Stimulated activated effector memory CD8-positive, alpha-beta T cell treated with anti-CD3 and anti-CD28 coated beads, Interleukin-12 subunit alpha, Interleukin-12 subunit beta, amount 100 ng/mL, for 72 hours (primary cell): ENCODE measurements at regions not wholly inside any gene's neighbourhood (a gene's known extent, or its start where the extent isn't known, plus 50 kb on each side); places are given as distances from the start of the nearest gene placed in this dataset.

Source experiments
- ATAC-seq: fragments of 150-1000 bp; cut with Tn5 transposase; 2 replicates; pipeline ENCODE4 v1.10.0; 2021
- DNase-seq, 2 donors: peaks; one replicate each; pipeline ENCODE4 v3.0.0; 2021 to 2022; ENCODE audit warnings: low spot score in 2 of 2
- H3K27ac Mint-ChIP-seq: one replicate; pipeline ENCODE4 v1.8.0; 2022; ENCODE audit warnings: mild to moderate bottlenecking, mixed read lengths
- H3K36me3 Mint-ChIP-seq: one replicate; pipeline ENCODE4 v1.8.0; 2022; ENCODE audit warnings: mild to moderate bottlenecking, mixed read lengths
- H3K4me1 Mint-ChIP-seq: one replicate; pipeline ENCODE4 v1.8.0; 2022; ENCODE audit warnings: mixed read lengths
- H3K4me3 Mint-ChIP-seq: one replicate; pipeline ENCODE4 v1.8.0; 2022; ENCODE audit warnings: mild to moderate bottlenecking, mixed read lengths
- H3K9me3 Mint-ChIP-seq: one replicate; pipeline ENCODE4 v1.8.0; 2022; ENCODE audit warnings: mixed read lengths

GRCh38 chr4:105088110-105088879, 58.4 kb upstream of the TET2 start:
- H3K9me3 Mint-ChIP-seq: peaks cover 7% of the 10 kb centered on the region
- no peaks in the 10 kb centered on the region for H3K36me3 Mint-ChIP-seq
- DNase-seq (no peak), ATAC-seq (no peak)
- no peak overlapping the region for H3K27ac Mint-ChIP-seq
- H3K4me3 Mint-ChIP-seq: no peak overlapping the region
- H3K4me1 Mint-ChIP-seq: no peaks in the 10 kb centered on the region

- ATAC-seq: no peak
- H3K27ac Mint-ChIP-seq: no peak overlapping the region
- H3K4me1 Mint-ChIP-seq: no peaks in the 10 kb centered on the region
- no peaks in the 10 kb centered on the region for H3K36me3 Mint-ChIP-seq
- no peak for DNase-seq
- no peak overlapping the region for H3K4me3 Mint-ChIP-seq
- peaks cover 14% of the 10 kb centered on the region for H3K9me3 Mint-ChIP-seq
Observed at GRCh38 chr4:105092356-105092755, 54.3 kb upstream of the TET2 start.

GRCh38 chr4:105092768-105093167, 53.9 kb upstream of the TET2 start:
- no peak overlapping the region for H3K4me3 Mint-ChIP-seq
- no peaks in the 10 kb centered on the region for H3K36me3 Mint-ChIP-seq
- ATAC-seq (no peak), DNase-seq (no peak)
- no peaks in the 10 kb centered on the region for H3K4me1 Mint-ChIP-seq
- peaks cover 14% of the 10 kb centered on the region for H3K9me3 Mint-ChIP-seq
- no peak overlapping the region for H3K27ac Mint-ChIP-seq

GRCh38 chr4:105093975-105094374, 52.7 kb upstream of the TET2 start:
- ATAC-seq (no peak), DNase-seq (no peak)
- H3K4me3 Mint-ChIP-seq: no peak overlapping the region
- H3K9me3 Mint-ChIP-seq: peaks cover 21% of the 10 kb centered on the region
- no peaks in the 10 kb centered on the region for H3K36me3 Mint-ChIP-seq
- H3K4me1 Mint-ChIP-seq: no peaks in the 10 kb centered on the region
- no peak overlapping the region for H3K27ac Mint-ChIP-seq
